Panc1 (cell line): ENCODE measurements at regions not wholly inside any gene's neighbourhood (a gene's known extent, or its start where the extent isn't known, plus 50 kb on each side); places are given as distances from the start of the nearest gene placed in this dataset.
A peak's percentile ranks its signal among the peaks of the same experiment; 100 is the strongest.

Source experiments
- ATAC-seq: fragments of 200-7000 bp; cut with Tn5 transposase; 2 replicates; pipeline ENCODE4 v1.9.1; 2020; ENCODE audit warnings: mild to moderate bottlenecking, moderate library complexity
- BruUV-seq: library from RNA; stranded (reverse); fragments of 400-500 nt; replicated peaks from 2 replicates; lab custom pipeline; 2021; lab: Mats Ljungman, UMichigan
- CTCF ChIA-PET: fragments of 300-600 bp; sonication (Branson Sonifier 250); formaldehyde crosslinking; loops from one replicate; lab custom pipeline; 2022; ENCODE audit warnings: antibody characterized with exemption; lab: Charles Lee
- POLR2A ChIA-PET: fragments of 300-600 bp; sonication (Branson Sonifier 250); formaldehyde crosslinking; loops from one replicate; lab custom pipeline; 2022; ENCODE audit warnings: antibody characterized with exemption; lab: Charles Lee
- DNase-seq: peaks from one replicate; pipeline ENCODE4 v3.0.0-alpha.2; 2010; ENCODE audit warnings: low read depth, low spot score
- H3K27ac ChIP-seq: 2 replicates; pipeline ENCODE4 v1.5.1; 2011; ENCODE audit warnings: mild to moderate bottlenecking, low read length, inconsistent platforms
- H3K27me3 ChIP-seq: fragments of 200-500 bp; sonication (Bioruptor generic); 2 replicates; pipeline ENCODE4 v1.6.0; 2014; ENCODE audit warnings: low read length, inconsistent platforms; ENCODE audit not compliant: control insufficient read depth, insufficient read depth
- H3K36me3 ChIP-seq: fragments of 200-500 bp; sonication (Bioruptor generic); 2 replicates; pipeline ENCODE4 v1.5.1; 2014; ENCODE audit warnings: inconsistent platforms, mild to moderate bottlenecking, low read length, moderate library complexity; ENCODE audit not compliant: control insufficient read depth, insufficient read depth
- H3K4me1 ChIP-seq: 2 replicates; pipeline ENCODE4 v1.5.1; 2011; ENCODE audit warnings: inconsistent platforms, mild to moderate bottlenecking, low read length, moderate library complexity; ENCODE audit not compliant: control insufficient read depth, insufficient read depth
- H3K4me3 ChIP-seq, 2 experiments: 2 replicates each; pipeline ENCODE4 v1.5.1; 2011 to 2012; ENCODE audit warnings: low read depth in 2 of 2, low read length in 2 of 2, mild to moderate bottlenecking in 2 of 2, inconsistent platforms in 1 of 2, moderate library complexity in 1 of 2
- H3K9me3 ChIP-seq: fragments of 200-500 bp; sonication (Bioruptor generic); 2 replicates; pipeline ENCODE4 v1.5.1; 2014; ENCODE audit warnings: low read depth, mild to moderate bottlenecking, inconsistent platforms, low read length, moderate library complexity; ENCODE audit not compliant: control insufficient read depth, insufficient read depth
- POLR2AphosphoS5 ChIP-seq: IDR thresholded peaks from 2 replicates; pipeline ENCODE4 v1.6.1; 2012; ENCODE audit warnings: mild to moderate bottlenecking, low read depth, low read length, moderate library complexity
- REST ChIP-seq, 2 experiments: IDR thresholded peaks; 2 replicates each; pipeline ENCODE4 v1.6.1; 2011 to 2012; ENCODE audit warnings: low read depth in 2 of 2, control low read depth in 1 of 2, low read length in 1 of 2, mild to moderate bottlenecking in 1 of 2, moderate library complexity in 1 of 2; ENCODE audit not compliant: insufficient read depth in 1 of 2
- SIN3A ChIP-seq: IDR thresholded peaks from 2 replicates; pipeline ENCODE4 v1.6.1; 2012; ENCODE audit warnings: low read depth, mild to moderate bottlenecking, low read length, moderate library complexity, borderline replicate concordance; ENCODE audit not compliant: insufficient read depth
- TCF7L2 ChIP-seq: IDR thresholded peaks from 2 replicates; pipeline ENCODE4 v1.6.1; 2011; ENCODE audit warnings: mild to moderate bottlenecking, low read depth, low read length, inconsistent platforms
- in situ Hi-C: cut with HindIII; loops from 2 replicates; pipeline ENCODE4 v1.10.0; 2016; ENCODE audit warnings: low sequenced_read_pairs, low pct_unique_long_range_greater_than_20kb
- intact Hi-C: fragments of 100-400 bp; cut with micrococcal nuclease; formaldehyde crosslinking; loops from one replicate; pipeline ENCODE4 v1.10.0; 2022; ENCODE audit not compliant: unreplicated experiment
- TF ChIP-seq, protein P1 (sequence below): fragments of 450-650 bp; IDR thresholded peaks from 2 replicates; pipeline ENCODE4 v1.5.1; 2017; ENCODE audit warnings: mild to moderate bottlenecking

DNA sequence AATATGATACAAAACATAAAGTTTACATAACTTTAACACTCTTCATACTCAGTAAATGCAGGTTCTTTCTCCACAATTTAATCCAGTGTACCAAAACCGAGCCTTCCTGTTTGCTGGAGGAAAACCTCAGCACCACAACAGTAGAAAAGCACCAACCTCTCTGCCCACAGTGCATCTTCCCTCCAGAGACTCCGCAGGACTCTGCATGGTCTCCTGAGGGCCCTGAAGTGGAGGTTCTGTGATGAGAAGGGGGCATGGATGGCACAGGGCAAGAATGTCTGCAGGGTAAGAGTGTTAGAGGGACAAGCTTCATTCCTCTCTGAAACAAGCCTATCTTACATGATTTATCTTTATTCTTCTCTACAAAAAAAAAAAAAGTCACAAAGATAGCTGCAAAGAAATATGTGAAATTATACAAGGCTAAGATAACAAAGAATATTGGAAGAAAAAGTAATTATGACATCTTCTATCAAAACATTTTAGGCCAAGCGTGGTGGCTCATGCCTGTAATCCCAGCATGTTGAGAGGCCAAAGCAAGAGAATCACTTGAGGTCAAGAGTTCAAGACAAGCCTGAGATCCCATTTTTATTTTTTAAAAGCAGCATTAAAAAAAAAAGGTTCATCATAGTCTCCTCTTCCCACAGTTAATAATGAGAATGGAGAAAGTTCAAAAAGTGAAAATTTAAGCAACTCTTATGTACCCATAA, 102.0 kb downstream of the VPREB1 start:
- no peak overlapping the region for H3K4me3 ChIP-seq
- no peak overlapping the region for H3K27ac ChIP-seq
- ChIA-PET CTCF (interaction anchor here (1.0 kb wide), 1 partner anchor 24 kb away, joined by 3 read pairs; no protein-coding TSS in a partner anchor), POLR2A (no interaction called here)
- H3K4me1 ChIP-seq, result no peaks in the 10 kb centered on the region
- intact Hi-C loops (no loop called here), in situ Hi-C loops (no loop called here)
- no TSS peak for BruUV-seq
- DNase-seq (no peak), ATAC-seq (no peak)
- H3K36me3 ChIP-seq, result no peaks in the 10 kb centered on the region
- no peak for TF ChIP-seq POLR2AphosphoS5
- TF ChIP-seq, protein P1, sequence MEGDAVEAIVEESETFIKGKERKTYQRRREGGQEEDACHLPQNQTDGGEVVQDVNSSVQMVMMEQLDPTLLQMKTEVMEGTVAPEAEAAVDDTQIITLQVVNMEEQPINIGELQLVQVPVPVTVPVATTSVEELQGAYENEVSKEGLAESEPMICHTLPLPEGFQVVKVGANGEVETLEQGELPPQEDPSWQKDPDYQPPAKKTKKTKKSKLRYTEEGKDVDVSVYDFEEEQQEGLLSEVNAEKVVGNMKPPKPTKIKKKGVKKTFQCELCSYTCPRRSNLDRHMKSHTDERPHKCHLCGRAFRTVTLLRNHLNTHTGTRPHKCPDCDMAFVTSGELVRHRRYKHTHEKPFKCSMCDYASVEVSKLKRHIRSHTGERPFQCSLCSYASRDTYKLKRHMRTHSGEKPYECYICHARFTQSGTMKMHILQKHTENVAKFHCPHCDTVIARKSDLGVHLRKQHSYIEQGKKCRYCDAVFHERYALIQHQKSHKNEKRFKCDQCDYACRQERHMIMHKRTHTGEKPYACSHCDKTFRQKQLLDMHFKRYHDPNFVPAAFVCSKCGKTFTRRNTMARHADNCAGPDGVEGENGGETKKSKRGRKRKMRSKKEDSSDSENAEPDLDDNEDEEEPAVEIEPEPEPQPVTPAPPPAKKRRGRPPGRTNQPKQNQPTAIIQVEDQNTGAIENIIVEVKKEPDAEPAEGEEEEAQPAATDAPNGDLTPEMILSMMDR, result no peak
- no peak for TF ChIP-seq TCF7L2
- TF ChIP-seq REST (IDR thresholded peaks at IDR 0.05; ENCODE audit: insufficient read depth in 1 of 2, low read depth in 2 of 2, low read length in 1 of 2), result no peak
- no peak for TF ChIP-seq SIN3A
- peaks cover 6% of the 10 kb centered on the region; the same call in 1 of the 2 replicates for H3K27me3 ChIP-seq
- no peaks in the 10 kb centered on the region for H3K9me3 ChIP-seq

DNA sequence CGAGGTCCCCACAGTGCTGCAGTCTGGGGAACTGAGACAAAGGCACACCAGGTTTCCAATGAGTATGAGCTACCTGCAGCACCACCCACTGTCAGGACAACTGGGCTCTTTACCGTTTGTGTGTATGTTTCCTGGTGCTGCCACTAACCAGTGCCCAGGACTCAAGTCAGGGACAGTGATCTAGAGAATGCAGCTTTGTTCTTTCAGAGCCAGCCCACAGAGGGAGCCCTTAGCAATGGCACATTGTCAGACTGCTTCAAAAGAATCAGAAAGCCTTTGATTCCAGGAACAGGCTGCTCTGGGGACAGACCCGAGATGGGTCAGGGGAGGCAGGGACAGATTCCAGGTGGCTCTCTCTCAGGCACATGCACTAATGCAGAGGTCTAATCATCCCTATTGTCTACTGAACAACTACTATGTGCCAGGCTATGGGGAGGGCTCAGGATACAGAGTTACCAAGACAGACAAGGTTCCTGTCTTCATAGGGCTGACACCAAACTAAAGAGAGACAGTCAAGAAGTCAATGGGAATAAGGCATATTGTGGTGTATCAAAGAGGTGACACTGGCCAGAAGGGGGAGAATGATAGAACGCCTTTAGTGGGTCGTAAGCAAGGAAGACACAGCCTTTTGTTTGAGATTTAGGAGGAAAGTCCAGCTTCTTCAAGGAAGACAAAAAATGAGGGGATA, 103.7 kb downstream of the VPREB1 start:
- intact Hi-C loops (no loop called here), in situ Hi-C loops (no loop called here)
- ChIA-PET POLR2A (no interaction called here), CTCF (no interaction called here)
- Histone ChIP-seq H3K27me3 (peaks cover 6% of the 10 kb centered on the region; the same call in 1 of the 2 replicates), H3K9me3 (no peaks in the 10 kb centered on the region), H3K4me3 (no peak overlapping the region), H3K4me1 (no peaks in the 10 kb centered on the region), H3K36me3 (no peaks in the 10 kb centered on the region), H3K27ac (no peak overlapping the region)
- TF ChIP-seq, protein P1, result peak; percentile 27
- TF ChIP-seq REST (IDR thresholded peaks at IDR 0.05; ENCODE audit: insufficient read depth in 1 of 2, low read depth in 2 of 2, low read length in 1 of 2), result no peak
- ATAC-seq, result 0 out of 2 replicates have a peak, but pooled peaks have one; percentile 51
- BruUV-seq, result no TSS peak
- no peak for DNase-seq
